LNCaP clone FGC (cell line): ENCODE measurements at regions not wholly inside any gene's neighbourhood (a gene's known extent, or its start where the extent isn't known, plus 50 kb on each side); places are given as distances from the start of the nearest gene placed in this dataset.

Experiments used
- DNase-seq: peaks from one replicate; pipeline ENCODE4 v3.0.0-alpha.2; 2011; ENCODE audit warnings: low read depth
- H3K4me3 ChIP-seq: 2 replicates; pipeline ENCODE4 v1.5.1; 2011; ENCODE audit warnings: mild to moderate bottlenecking, low read depth, low read length, control low read depth
- TF ChIP-seq, protein P1 (sequence below): IDR thresholded peaks from 2 replicates; pipeline ENCODE4 v1.5.1; 2012; ENCODE audit warnings: mild to moderate bottlenecking; ENCODE audit not compliant: control insufficient read depth, insufficient read depth; ENCODE audit errors: extremely low read depth

- DNase-seq, result no peak
These were observed 143.1 kb downstream of the ZNF664 start for GRCh38 chr12:124115976-124116690.

GRCh38 chr12:124120739-124121138 is 147.7 kb downstream of the ZNF664 start:
- no peak for DNase-seq
- TF ChIP-seq, protein P1, sequence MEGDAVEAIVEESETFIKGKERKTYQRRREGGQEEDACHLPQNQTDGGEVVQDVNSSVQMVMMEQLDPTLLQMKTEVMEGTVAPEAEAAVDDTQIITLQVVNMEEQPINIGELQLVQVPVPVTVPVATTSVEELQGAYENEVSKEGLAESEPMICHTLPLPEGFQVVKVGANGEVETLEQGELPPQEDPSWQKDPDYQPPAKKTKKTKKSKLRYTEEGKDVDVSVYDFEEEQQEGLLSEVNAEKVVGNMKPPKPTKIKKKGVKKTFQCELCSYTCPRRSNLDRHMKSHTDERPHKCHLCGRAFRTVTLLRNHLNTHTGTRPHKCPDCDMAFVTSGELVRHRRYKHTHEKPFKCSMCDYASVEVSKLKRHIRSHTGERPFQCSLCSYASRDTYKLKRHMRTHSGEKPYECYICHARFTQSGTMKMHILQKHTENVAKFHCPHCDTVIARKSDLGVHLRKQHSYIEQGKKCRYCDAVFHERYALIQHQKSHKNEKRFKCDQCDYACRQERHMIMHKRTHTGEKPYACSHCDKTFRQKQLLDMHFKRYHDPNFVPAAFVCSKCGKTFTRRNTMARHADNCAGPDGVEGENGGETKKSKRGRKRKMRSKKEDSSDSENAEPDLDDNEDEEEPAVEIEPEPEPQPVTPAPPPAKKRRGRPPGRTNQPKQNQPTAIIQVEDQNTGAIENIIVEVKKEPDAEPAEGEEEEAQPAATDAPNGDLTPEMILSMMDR, result no peak
- H3K4me3 ChIP-seq, result no peak overlapping the region

More at GRCh38 chr12:124115976-124116690, 143.1 kb downstream of the ZNF664 start:
- no peak overlapping the region for H3K4me3 ChIP-seq
- TF ChIP-seq, protein P1, result no peak

GRCh38 chr12:124122722-124123121 is 149.7 kb downstream of the ZNF664 start:
- TF ChIP-seq, protein P1, result no peak
- no peak overlapping the region for H3K4me3 ChIP-seq
- DNase-seq, result no peak

- no peak for DNase-seq
- no peak overlapping the region for H3K4me3 ChIP-seq
- TF ChIP-seq, protein P1, result no peak
These were observed 150.4 kb downstream of the ZNF664 start for GRCh38 chr12:124123296-124124000.

DNA sequence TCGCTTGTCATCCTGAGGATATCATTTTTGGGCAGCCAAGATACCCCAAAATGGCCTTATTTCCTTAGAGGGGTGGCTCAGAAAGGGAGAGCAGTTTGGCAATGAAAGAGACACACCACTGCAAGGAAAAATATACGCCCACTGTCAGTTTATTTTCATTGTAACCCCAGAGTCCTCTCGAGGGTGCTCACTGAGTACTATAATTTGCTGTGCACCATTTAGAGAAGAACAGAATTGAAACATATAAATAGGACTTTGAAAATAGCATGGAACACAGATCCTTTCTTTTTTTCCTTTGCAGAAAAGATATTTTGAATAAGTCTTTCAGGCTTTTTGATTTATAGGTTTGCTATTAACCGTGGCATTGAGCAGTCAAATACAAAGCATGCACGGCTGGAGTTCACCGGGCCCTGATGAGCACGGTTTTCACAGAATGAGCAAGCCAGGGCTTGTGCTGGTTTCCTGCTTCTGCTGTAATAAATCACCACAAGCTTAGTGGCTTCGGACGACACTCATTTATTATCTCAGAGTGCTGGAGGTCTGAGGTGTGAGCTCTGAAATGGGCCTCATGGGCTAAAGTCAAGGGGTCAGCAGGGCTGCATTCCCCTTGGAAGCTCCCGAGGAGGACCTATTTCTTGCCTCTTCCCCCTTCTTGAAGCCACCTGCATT is 152.3 kb downstream of the ZNF664 start:
- TF ChIP-seq, protein P1, result no peak
- DNase-seq, result no peak
- H3K4me3 ChIP-seq, result no peak overlapping the region

GRCh38 chr12:124126950-124127655 is 154.1 kb downstream of the ZNF664 start:
- TF ChIP-seq, protein P1, result no peak
- no peak for DNase-seq
- H3K4me3 ChIP-seq, result no peak overlapping the region
